Breast epithelium (tissue), 3 donors: ENCODE measurements at regions not wholly inside any gene's neighbourhood (a gene's known extent, or its start where the extent isn't known, plus 50 kb on each side); places are given as distances from the start of the nearest gene placed in this dataset.
"Not testable (repeated sequence)": the region's sequence is repeated elsewhere in the genome, so short reads cannot be mapped to it uniquely, and the experiment has no call there.

Experiments
- CTCF ChIP-seq, 3 donors: fragments of 450-650 bp; IDR thresholded peaks; one replicate each; pipeline ENCODE4 v1.5.1; 2016 to 2017; ENCODE audit warnings: antibody characterized with exemption in 3 of 3, mild to moderate bottlenecking in 3 of 3, moderate library complexity in 3 of 3
- POLR2A ChIP-seq: fragments of 450-650 bp; IDR thresholded peaks from one replicate; pipeline ENCODE4 v1.6.1; 2016; ENCODE audit warnings: antibody characterized with exemption, mild to moderate bottlenecking, moderate library complexity

- not testable (repeated sequence) for TF ChIP-seq CTCF (IDR thresholded peaks at IDR 0.05); POLR2A
Observed at GRCh38 chr12:112697441-112697840, 94.1 kb upstream of the RPH3A start.
